Fibroblast of lung (primary cell): ENCODE measurements at regions not wholly inside any gene's neighbourhood (a gene's known extent, or its start where the extent isn't known, plus 50 kb on each side); places are given as distances from the start of the nearest gene placed in this dataset.

Experiments used
- EZH2 ChIP-seq: IDR thresholded peaks from 2 replicates; pipeline ENCODE4 v1.5.1; 2012; ENCODE audit warnings: low read length, control low read depth, mild to moderate bottlenecking; ENCODE audit errors: missing control alignments
- TF ChIP-seq, protein P1 (sequence below), 2 donors: IDR thresholded peaks in 1 of 2; conservative IDR thresholded peaks in 1 of 2; 1 replicate in 1 of 2; 2 replicates in 1 of 2; pipeline ENCODE4 v1.5.1; 2011 to 2012; ENCODE audit warnings: low read length in 2 of 2, control low read depth in 1 of 2, inconsistent platforms in 1 of 2, low read depth in 1 of 2, mild to moderate bottlenecking in 1 of 2

DNA sequence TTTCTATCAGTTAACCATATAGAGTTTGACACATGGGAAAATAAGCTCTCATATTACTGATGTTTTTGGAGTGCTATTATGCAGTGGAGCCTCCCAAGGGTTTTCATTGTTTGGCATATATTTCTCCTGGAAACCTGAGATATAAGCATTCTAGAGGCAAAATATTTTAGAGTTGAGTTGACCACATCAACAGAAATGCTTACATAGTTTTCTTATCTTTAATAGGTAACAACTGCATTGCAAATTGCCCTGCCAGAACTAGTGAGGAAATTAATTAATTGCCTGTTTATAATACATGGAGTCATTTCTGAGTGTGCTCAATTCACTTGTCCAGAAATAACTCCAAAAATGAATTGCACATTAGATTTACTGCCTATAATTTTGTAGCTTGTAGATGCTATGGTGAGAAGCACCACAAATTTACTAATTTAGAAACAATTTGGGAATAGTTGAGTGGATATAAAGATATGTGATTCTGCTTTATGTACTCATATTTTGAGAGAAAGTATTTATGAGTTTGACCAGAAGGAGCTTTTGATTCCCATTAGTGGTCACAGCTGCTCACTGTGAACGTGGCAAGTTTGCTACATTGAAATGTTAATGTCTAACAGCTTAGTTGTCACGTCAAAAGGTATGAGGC lies 288.7 kb downstream of the CD109 start:
- TF ChIP-seq, protein P1, sequence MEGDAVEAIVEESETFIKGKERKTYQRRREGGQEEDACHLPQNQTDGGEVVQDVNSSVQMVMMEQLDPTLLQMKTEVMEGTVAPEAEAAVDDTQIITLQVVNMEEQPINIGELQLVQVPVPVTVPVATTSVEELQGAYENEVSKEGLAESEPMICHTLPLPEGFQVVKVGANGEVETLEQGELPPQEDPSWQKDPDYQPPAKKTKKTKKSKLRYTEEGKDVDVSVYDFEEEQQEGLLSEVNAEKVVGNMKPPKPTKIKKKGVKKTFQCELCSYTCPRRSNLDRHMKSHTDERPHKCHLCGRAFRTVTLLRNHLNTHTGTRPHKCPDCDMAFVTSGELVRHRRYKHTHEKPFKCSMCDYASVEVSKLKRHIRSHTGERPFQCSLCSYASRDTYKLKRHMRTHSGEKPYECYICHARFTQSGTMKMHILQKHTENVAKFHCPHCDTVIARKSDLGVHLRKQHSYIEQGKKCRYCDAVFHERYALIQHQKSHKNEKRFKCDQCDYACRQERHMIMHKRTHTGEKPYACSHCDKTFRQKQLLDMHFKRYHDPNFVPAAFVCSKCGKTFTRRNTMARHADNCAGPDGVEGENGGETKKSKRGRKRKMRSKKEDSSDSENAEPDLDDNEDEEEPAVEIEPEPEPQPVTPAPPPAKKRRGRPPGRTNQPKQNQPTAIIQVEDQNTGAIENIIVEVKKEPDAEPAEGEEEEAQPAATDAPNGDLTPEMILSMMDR (conservative IDR thresholded peaks at IDR 0.05 in 1 of 2, IDR thresholded peaks at IDR 0.05 in 1 of 2; ENCODE audit: low read depth in 1 of 2, low read length in 2 of 2) = no peak
- no peak for TF ChIP-seq EZH2
